ENCODE measurements at regions not wholly inside any gene's neighbourhood (a gene's known extent, or its start where the extent isn't known, plus 50 kb on each side); places are given as distances from the start of the nearest gene placed in this dataset.
A peak's percentile ranks its signal among the peaks of the same experiment; 100 is the strongest.

GRCh38 chr6:113434641-113435040 is 422.5 kb upstream of the MARCKS start:
- DNase-seq = no peak

- no peak for DNase-seq
These were observed 419.6 kb upstream of the MARCKS start for GRCh38 chr6:113437566-113437965.

- no peak for DNase-seq
These were observed 417.3 kb upstream of the MARCKS start for GRCh38 chr6:113439866-113440265.

- DNase-seq = no peak
These were observed 415.1 kb upstream of the MARCKS start for GRCh38 chr6:113442040-113442439.

- DNase-seq = no peak
These were observed 411.9 kb upstream of the MARCKS start for GRCh38 chr6:113445201-113445600.

- DNase-seq = no peak
These were observed 409.9 kb upstream of the MARCKS start for GRCh38 chr6:113447088-113447831.

GRCh38 chr6:113449051-113449450 is 408.1 kb upstream of the MARCKS start:
- no peak for DNase-seq

- no peak for DNase-seq
These were observed 407.1 kb upstream of the MARCKS start for GRCh38 chr6:113450061-113450465.

- no peak for DNase-seq
These were observed 406.1 kb upstream of the MARCKS start for GRCh38 chr6:113451049-113451448.

GRCh38 chr6:113457198-113457597 is 399.9 kb upstream of the MARCKS start:
- DNase-seq = peak; percentile 18

- no peak for DNase-seq
These were observed 399.4 kb upstream of the MARCKS start for GRCh38 chr6:113457751-113458150.

GRCh38 chr6:113458368-113459010 is 398.7 kb upstream of the MARCKS start:
- no peak for DNase-seq

- no peak for DNase-seq
These were observed 395.8 kb upstream of the MARCKS start for GRCh38 chr6:113461153-113461932.

GRCh38 chr6:113464536-113464935 is 392.6 kb upstream of the MARCKS start:
- DNase-seq = no peak

- no peak for DNase-seq
These were observed 392.2 kb upstream of the MARCKS start for GRCh38 chr6:113464960-113465359.

- no peak for DNase-seq
These were observed 390.6 kb upstream of the MARCKS start for GRCh38 chr6:113466526-113466925.

- no peak for DNase-seq
These were observed 381.8 kb upstream of the MARCKS start for GRCh38 chr6:113475392-113475791.

GRCh38 chr6:113476937-113477839 is 380.0 kb upstream of the MARCKS start:
- DNase-seq = no peak

- no peak for DNase-seq
These were observed 376.5 kb upstream of the MARCKS start for GRCh38 chr6:113480616-113481015.

GRCh38 chr6:113481458-113481857 is 375.7 kb upstream of the MARCKS start:
- no peak for DNase-seq

- DNase-seq = no peak
These were observed 375.2 kb upstream of the MARCKS start for GRCh38 chr6:113481910-113482309.

- no peak for DNase-seq
These were observed 374.4 kb upstream of the MARCKS start for GRCh38 chr6:113482771-113483170.

GRCh38 chr6:113486199-113486598 is 370.9 kb upstream of the MARCKS start:
- no peak for DNase-seq
